H9 (cell line): ENCODE measurements at regions not wholly inside any gene's neighbourhood (a gene's known extent, or its start where the extent isn't known, plus 50 kb on each side); places are given as distances from the start of the nearest gene placed in this dataset.

Experiments
- DNase-seq: peaks from one replicate; pipeline ENCODE4 v3.0.0-alpha.2; 2017
- H2AFZ ChIP-seq: one replicate; pipeline ENCODE4 v1.6.1; 2013; ENCODE audit warnings: mild to moderate bottlenecking, low read length, control low read depth, moderate library complexity
- H2AK5ac ChIP-seq: 2 replicates; pipeline ENCODE4 v1.6.1; 2013; ENCODE audit warnings: low read length, control low read depth, mixed read lengths; ENCODE audit not compliant: insufficient read length
- H2BK120ac ChIP-seq: one replicate; pipeline ENCODE4 v1.6.1; 2013; ENCODE audit warnings: low read depth, mild to moderate bottlenecking, low read length, control low read depth, inconsistent platforms; ENCODE audit not compliant: poor library complexity, severe bottlenecking
- H2BK12ac ChIP-seq: 2 replicates; pipeline ENCODE4 v1.6.1; 2013; ENCODE audit warnings: low read length, control low read depth, mixed read lengths, low read depth; ENCODE audit not compliant: insufficient read length
- H2BK15ac ChIP-seq: 2 replicates; pipeline ENCODE4 v1.6.1; 2013; ENCODE audit warnings: low read depth, low read length, control low read depth
- H2BK20ac ChIP-seq: one replicate; pipeline ENCODE4 v1.6.1; 2013; ENCODE audit warnings: low read depth, mild to moderate bottlenecking, low read length, control low read depth, inconsistent platforms; ENCODE audit not compliant: poor library complexity, severe bottlenecking
- H2BK5ac ChIP-seq: 2 replicates; pipeline ENCODE4 v1.6.1; 2013; ENCODE audit warnings: low read length, control low read depth, mixed read lengths; ENCODE audit not compliant: insufficient read length
- H3K14ac ChIP-seq: 2 replicates; pipeline ENCODE4 v1.6.1; 2013; ENCODE audit warnings: low read length, control low read depth; ENCODE audit not compliant: insufficient read depth
- H3K18ac ChIP-seq: 2 replicates; pipeline ENCODE4 v1.6.1; 2013; ENCODE audit warnings: low read depth, mild to moderate bottlenecking, mixed read lengths, low read length, control low read depth; ENCODE audit not compliant: insufficient read length
- H3K23ac ChIP-seq: 2 replicates; pipeline ENCODE4 v1.6.1; 2013; ENCODE audit warnings: low read length, control low read depth, mixed read lengths, low read depth; ENCODE audit not compliant: insufficient read length
- H3K23me2 ChIP-seq: 2 replicates; pipeline ENCODE4 v1.6.1; 2013; ENCODE audit warnings: low read depth, mild to moderate bottlenecking, mixed read lengths, low read length, control low read depth; ENCODE audit not compliant: insufficient read length, poor library complexity, severe bottlenecking
- H3K27ac ChIP-seq: 2 replicates; pipeline ENCODE4 v1.5.1; 2013; ENCODE audit warnings: low read length, control low read depth, mixed read lengths, low read depth; ENCODE audit not compliant: insufficient read length
- H3K27me3 ChIP-seq: 2 replicates; pipeline ENCODE4 v1.6.1; 2013; ENCODE audit warnings: low read length, control low read depth, inconsistent platforms; ENCODE audit not compliant: insufficient read depth
- H3K4ac ChIP-seq: 2 replicates; pipeline ENCODE4 v1.6.1; 2013; ENCODE audit warnings: low read depth, mild to moderate bottlenecking, control low read depth, inconsistent platforms, low read length, moderate library complexity
- H3K4me1 ChIP-seq: 2 replicates; pipeline ENCODE4 v1.6.1; 2013; ENCODE audit warnings: low read length, control low read depth, inconsistent platforms; ENCODE audit not compliant: insufficient read depth
- H3K4me2 ChIP-seq: 2 replicates; pipeline ENCODE4 v1.6.1; 2013; ENCODE audit warnings: low read length, control low read depth, mixed read lengths; ENCODE audit not compliant: insufficient read length, insufficient read depth
- H3K56ac ChIP-seq: 2 replicates; pipeline ENCODE4 v1.6.1; 2013; ENCODE audit warnings: low read depth, mild to moderate bottlenecking, mixed read lengths, low read length, control low read depth; ENCODE audit not compliant: insufficient read length
- H3K79me1 ChIP-seq: 2 replicates; pipeline ENCODE4 v1.6.1; 2013; ENCODE audit warnings: low read depth, mild to moderate bottlenecking, moderate library complexity, low read length, control low read depth, inconsistent platforms; ENCODE audit not compliant: insufficient read depth, poor library complexity, severe bottlenecking
- H3K79me2 ChIP-seq: 2 replicates; pipeline ENCODE4 v1.6.1; 2013; ENCODE audit warnings: low read length, control low read depth, inconsistent platforms; ENCODE audit not compliant: insufficient read depth
- H3K9ac ChIP-seq: 2 replicates; pipeline ENCODE4 v1.6.1; 2013; ENCODE audit warnings: low read length, control low read depth, mixed read lengths; ENCODE audit not compliant: insufficient read length; ENCODE audit errors: extremely low read depth
- H3K9me3 ChIP-seq: one replicate; pipeline ENCODE4 v1.6.1; 2013; ENCODE audit warnings: low read depth, low read length, inconsistent platforms; ENCODE audit not compliant: control insufficient read depth
- H3T11ph ChIP-seq: one replicate; pipeline ENCODE4 v1.6.1; 2013; ENCODE audit warnings: mild to moderate bottlenecking, low read length, control low read depth, inconsistent platforms
- H4K20me1 ChIP-seq: one replicate; pipeline ENCODE4 v1.6.1; 2013; ENCODE audit not compliant: control insufficient read depth, insufficient read length, insufficient read depth
- H4K5ac ChIP-seq: 2 replicates; pipeline ENCODE4 v1.6.1; 2013; ENCODE audit warnings: low read depth, mild to moderate bottlenecking, mixed read lengths, low read length, control low read depth; ENCODE audit not compliant: insufficient read length
- H4K8ac ChIP-seq: replicated peaks from 2 replicates; pipeline ENCODE4 v1.6.1; 2013; ENCODE audit warnings: low read length, control low read depth, mixed read lengths, low read depth; ENCODE audit not compliant: insufficient read length
- H4K91ac ChIP-seq: 2 replicates; pipeline ENCODE4 v1.6.1; 2013; ENCODE audit warnings: low read depth, mild to moderate bottlenecking, moderate library complexity, mixed read lengths, low read length, control low read depth; ENCODE audit not compliant: insufficient read length
- H3K27ac Mint-ChIP-seq, 3 experiments: 2 replicates in 2 of 3; 3 replicates in 1 of 3; pipeline ENCODE4 v1.8.0; 2020 to 2021; ENCODE audit warnings: mixed read lengths in 3 of 3, mild to moderate bottlenecking in 1 of 3, moderate library complexity in 1 of 3
- H3K27me3 Mint-ChIP-seq: 2 replicates; pipeline ENCODE4 v1.8.0; 2021; ENCODE audit warnings: low read depth, mild to moderate bottlenecking, moderate library complexity, mixed read lengths
- H3K36me3 Mint-ChIP-seq, 3 experiments: 2 replicates in 2 of 3; 3 replicates in 1 of 3; pipeline ENCODE4 v1.8.0; 2020 to 2021; ENCODE audit warnings: low read depth in 3 of 3, mixed read lengths in 3 of 3; ENCODE audit not compliant: insufficient read depth in 1 of 3
- H3K4me1 Mint-ChIP-seq, 2 experiments: 2 replicates each; pipeline ENCODE4 v1.8.0; 2020; ENCODE audit warnings: mixed read lengths in 2 of 2
- H3K4me3 Mint-ChIP-seq, 2 experiments: 2 replicates in 1 of 2; 3 replicates in 1 of 2; pipeline ENCODE4 v1.8.0; 2020 to 2021; ENCODE audit warnings: mild to moderate bottlenecking in 2 of 2, mixed read lengths in 2 of 2, moderate library complexity in 1 of 2
- H3K9me3 Mint-ChIP-seq, 2 experiments: 2 replicates in 1 of 2; 3 replicates in 1 of 2; pipeline ENCODE4 v1.8.0; 2020; ENCODE audit warnings: mild to moderate bottlenecking in 2 of 2, mixed read lengths in 2 of 2, moderate library complexity in 1 of 2
- WGBS: extraction: QIAGEN DNeasy Blood & Tissue Kit; methylation state at CpG from one replicate; pipeline ENCODE4 v1.1.7; 2013; ENCODE audit warnings: missing lambda C conversion rate, low lambda C conversion rate, mixed read lengths; ENCODE audit not compliant: insufficient read length; ENCODE audit errors: extremely low coverage; 5-methylcytosine and 5-hydroxymethylcytosine counted together
- TF ChIP-seq, protein P1 (sequence below): fragments of 200-600 bp; sonication (generic); conservative IDR thresholded peaks from 3 replicates; pipeline ENCODE4 v1.8.0; 2021; ENCODE audit warnings: antibody characterized with exemption, mild to moderate bottlenecking

DNA sequence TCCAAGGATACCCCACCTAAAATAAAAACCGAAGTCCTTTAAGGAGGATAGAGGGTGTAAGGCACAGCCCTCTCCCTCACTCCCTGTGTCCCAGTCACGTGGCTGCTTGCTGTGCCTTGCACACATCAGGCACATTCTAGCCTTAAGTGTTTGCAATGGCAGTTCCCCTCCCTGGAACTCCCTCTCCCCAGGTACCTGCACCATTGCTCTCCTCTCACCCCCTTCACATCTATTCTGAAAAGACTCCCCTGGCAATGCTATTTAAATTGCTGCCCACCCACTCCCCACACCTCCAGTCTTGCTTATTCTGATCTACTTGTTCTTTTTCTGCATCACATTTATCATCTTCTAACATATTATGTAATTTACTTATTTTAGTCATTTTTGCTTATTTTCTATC lies 91.6 kb upstream of the LNX1 start:
- H3K36me3 Mint-ChIP-seq = no peaks in the 10 kb centered on the region
- H3K27ac ChIP-seq = no peak overlapping the region

More for the DNA sequence above, 91.6 kb upstream of the LNX1 start:
- no peaks in the 10 kb centered on the region for H3K9me3 ChIP-seq
- H3K4me1 ChIP-seq = no peaks in the 10 kb centered on the region
- WGBS = no CpG with 5 or more reads among the region's 2 CpGs
- H3K27me3 ChIP-seq = no peaks in the 10 kb centered on the region
- H2BK5ac ChIP-seq = no peak overlapping the region
- H3K79me2 ChIP-seq = no peaks in the 10 kb centered on the region
- no peak overlapping the region for H2BK12ac ChIP-seq
- no peak overlapping the region for H4K5ac ChIP-seq
- no peaks in the 10 kb centered on the region for H4K20me1 ChIP-seq
- Mint-ChIP-seq H3K4me1 (no peaks in the 10 kb centered on the region), H3K4me3 (no peak overlapping the region), H3K27ac (no peak overlapping the region), H3K9me3 (no peaks in the 10 kb centered on the region), H3K27me3 (peaks cover 19% of the 10 kb centered on the region)
- no peak for DNase-seq
- no peak overlapping the region for H3K4me2 ChIP-seq
- no peak overlapping the region for H2AFZ ChIP-seq
- no peaks in the 10 kb centered on the region for H3K23me2 ChIP-seq
- no peak overlapping the region for H4K91ac ChIP-seq
- no peak overlapping the region for H3K23ac ChIP-seq
- no peak overlapping the region for H2BK20ac ChIP-seq
- no peak overlapping the region for H3K9ac ChIP-seq
- no peak overlapping the region for H3K4ac ChIP-seq
- H3K79me1 ChIP-seq = no peaks in the 10 kb centered on the region
- H3T11ph ChIP-seq = no peak overlapping the region
- no peak overlapping the region for H3K18ac ChIP-seq
- TF ChIP-seq, protein P1, sequence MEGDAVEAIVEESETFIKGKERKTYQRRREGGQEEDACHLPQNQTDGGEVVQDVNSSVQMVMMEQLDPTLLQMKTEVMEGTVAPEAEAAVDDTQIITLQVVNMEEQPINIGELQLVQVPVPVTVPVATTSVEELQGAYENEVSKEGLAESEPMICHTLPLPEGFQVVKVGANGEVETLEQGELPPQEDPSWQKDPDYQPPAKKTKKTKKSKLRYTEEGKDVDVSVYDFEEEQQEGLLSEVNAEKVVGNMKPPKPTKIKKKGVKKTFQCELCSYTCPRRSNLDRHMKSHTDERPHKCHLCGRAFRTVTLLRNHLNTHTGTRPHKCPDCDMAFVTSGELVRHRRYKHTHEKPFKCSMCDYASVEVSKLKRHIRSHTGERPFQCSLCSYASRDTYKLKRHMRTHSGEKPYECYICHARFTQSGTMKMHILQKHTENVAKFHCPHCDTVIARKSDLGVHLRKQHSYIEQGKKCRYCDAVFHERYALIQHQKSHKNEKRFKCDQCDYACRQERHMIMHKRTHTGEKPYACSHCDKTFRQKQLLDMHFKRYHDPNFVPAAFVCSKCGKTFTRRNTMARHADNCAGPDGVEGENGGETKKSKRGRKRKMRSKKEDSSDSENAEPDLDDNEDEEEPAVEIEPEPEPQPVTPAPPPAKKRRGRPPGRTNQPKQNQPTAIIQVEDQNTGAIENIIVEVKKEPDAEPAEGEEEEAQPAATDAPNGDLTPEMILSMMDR = no peak
- H2BK120ac ChIP-seq = no peak overlapping the region
- no peak overlapping the region for H2AK5ac ChIP-seq
- no peak overlapping the region for H3K56ac ChIP-seq
- no peak overlapping the region for H4K8ac ChIP-seq
- H2BK15ac ChIP-seq = no peak overlapping the region
- H3K14ac ChIP-seq = no peak overlapping the region
